Left kidney (tissue), 1 donor: ENCODE measurements at regions not wholly inside any gene's neighbourhood (a gene's known extent, or its start where the extent isn't known, plus 50 kb on each side); places are given as distances from the start of the nearest gene placed in this dataset.

Experiments used
- DNase-seq: peaks from one replicate; pipeline ENCODE4 v3.0.0-alpha.2; 2013

DNA sequence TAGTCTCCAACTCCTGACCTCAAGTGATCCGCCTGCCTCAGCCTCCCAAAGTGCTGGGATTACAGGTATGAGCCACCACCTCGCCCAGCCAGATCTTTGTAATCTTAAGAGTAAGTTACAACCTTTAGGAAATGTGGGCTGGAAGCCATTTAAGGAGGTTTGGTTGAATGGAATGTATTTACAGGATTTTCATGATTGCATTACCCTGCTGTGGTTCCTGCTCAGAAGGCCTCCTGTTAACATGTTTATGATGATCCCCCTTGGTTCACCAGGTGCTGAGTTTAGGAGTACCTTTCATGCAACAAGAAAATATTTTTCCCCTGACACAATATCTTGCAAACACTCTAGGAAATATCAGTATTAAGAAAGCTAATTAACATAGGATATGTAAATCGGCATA is 187.4 kb upstream of the SH3BP4 start:
- DNase-seq: no peak

- no peak for DNase-seq
Measured at GRCh38 chr2:234763002-234763873, 188.6 kb upstream of the SH3BP4 start.

GRCh38 chr2:234761910-234762309 is 189.9 kb upstream of the SH3BP4 start:
- DNase-seq: no peak

- DNase-seq: no peak
Measured at GRCh38 chr2:234754126-234754525, 197.7 kb upstream of the SH3BP4 start.

- DNase-seq: no peak
Measured at GRCh38 chr2:234753701-234754100, 198.1 kb upstream of the SH3BP4 start.

GRCh38 chr2:234752966-234753365 is 198.9 kb upstream of the SH3BP4 start:
- DNase-seq: no peak

- no peak for DNase-seq
Measured at GRCh38 chr2:234751275-234751973, 200.4 kb upstream of the SH3BP4 start.

- no peak for DNase-seq
Measured at GRCh38 chr2:234747833-234748559, 203.8 kb upstream of the SH3BP4 start.

- DNase-seq: no peak
Measured at GRCh38 chr2:234747032-234747431, 204.8 kb upstream of the SH3BP4 start.

- no peak for DNase-seq
Measured at GRCh38 chr2:234745347-234745746, 206.5 kb upstream of the SH3BP4 start.

DNA sequence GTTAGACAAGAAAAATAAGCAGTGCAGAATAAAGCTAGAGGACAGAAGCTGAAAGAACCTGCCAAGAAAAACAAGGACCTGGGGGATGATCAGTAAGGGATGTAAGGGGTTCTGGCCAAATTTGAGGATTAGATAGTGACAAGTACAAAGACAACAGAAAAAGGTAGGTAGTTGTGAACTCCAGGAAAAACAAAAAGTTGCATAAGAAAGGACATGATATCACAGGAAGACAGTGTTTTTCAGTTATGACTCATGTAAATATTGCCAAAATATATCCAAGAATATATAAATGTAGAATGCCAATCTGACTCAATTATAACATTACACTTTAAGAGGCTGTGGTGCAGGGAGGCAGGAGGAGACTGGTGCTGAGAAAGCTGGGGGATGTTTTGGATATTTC is 209.8 kb upstream of the SH3BP4 start:
- DNase-seq: no peak

GRCh38 chr2:234739061-234739460 is 212.8 kb upstream of the SH3BP4 start:
- DNase-seq: no peak

DNA sequence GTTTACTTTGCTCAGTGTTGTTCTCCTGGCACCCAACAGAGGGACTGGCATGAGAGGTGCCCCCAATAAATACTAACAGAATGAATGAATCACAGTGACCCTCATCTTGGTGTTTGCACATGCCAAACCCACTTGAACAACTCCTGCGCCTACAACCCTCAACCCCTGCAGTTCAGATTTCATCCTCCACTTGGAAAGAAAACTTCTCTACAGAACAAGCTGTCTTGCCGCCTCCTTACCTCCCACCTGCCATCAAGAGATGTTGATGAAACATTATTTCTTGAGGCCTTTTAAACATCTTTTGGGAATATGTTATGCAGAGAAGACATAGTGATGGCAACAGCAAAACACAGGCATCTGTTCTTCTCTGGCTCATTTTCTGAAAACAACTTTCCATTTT is 216.0 kb upstream of the SH3BP4 start:
- DNase-seq: no peak

DNA sequence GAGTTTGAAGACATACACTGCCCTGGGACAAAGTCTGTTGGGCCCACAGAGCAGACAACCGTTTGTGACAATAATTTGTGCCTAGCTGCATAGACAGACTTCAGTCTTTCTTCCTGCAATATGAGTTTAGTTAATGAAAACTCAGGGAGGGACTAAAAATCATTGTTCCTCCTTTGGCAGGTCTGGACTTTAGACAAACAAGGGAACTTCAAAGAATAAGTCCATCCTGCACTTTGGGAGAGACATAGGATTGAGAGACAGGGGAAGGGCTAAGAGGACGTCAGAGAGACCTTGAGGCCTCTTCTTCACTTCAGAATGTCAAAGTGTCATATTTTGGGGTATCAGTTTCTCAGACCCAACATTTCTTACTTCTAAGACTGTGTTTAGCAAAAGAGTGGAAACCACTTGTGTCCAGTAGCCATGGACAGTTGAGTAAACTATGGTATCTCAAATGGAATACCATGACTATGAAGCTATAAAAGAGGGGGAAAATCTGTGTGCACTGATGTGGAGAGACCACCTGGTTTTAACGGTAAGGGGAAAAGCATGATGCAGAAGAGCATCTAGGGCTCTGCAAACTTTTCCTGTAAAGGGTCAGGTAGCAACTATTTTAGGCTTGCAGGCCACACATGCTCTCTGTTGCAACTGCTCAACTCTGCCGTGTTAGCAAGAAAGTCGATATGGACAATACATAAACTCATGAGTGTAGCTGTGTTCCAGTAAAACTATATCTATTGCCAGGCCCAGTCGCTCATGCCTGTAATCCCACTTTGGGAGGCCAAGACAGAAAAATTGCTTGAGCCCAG is 217.8 kb upstream of the SH3BP4 start:
- DNase-seq: no peak

DNA sequence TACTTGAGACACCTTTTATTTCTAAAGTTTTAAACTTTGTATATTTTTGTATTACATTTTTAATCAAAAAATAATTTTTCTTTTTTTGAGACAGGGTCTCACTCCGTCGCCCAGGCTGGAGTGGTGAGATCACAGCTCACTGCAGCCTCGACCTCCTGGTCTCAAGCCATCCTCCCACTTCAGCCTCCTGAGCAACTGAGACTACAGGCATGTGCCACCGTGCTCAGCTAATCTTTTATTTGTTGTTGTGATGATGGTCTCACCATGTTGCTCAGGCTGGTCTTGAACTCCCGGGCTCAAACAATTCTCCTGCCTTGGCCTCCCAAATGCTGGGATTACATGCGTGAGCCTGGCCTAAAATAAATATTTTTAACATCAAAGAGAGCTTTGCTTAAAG is 218.7 kb upstream of the SH3BP4 start:
- DNase-seq: no peak

DNA sequence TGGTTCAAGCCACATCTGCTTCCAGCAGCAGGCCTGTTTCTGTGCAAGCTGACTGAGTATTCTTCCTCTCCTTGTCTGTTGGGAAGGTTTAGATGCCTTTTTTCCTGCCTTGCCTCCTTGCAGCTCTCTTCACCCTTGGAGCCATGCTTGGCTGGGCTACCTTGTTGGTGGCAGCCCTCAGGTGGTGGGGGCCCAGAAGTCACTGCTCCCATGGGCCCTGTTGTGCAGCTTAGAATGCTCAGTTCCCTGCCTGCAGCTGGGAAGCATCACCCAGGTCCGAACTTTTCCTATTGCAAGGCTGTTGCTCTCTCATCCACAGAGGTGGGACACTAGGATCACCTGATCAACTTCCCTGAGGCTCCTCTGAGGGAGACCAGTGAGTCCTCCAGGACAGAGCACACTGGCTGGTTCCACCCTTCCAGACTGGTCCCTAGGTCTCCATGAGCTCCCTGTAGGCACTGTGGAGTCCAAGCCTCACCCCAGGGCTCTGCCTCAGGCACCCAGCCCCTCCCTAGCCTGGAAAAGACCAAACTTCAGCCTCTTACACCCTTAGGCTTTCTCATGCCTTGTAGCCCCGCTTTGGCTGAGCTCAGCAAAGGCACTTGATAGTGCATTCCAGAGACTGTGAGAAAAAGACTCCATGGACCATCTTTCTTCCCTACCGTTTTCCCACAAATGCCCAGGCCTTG is 219.3 kb upstream of the SH3BP4 start:
- no peak for DNase-seq

GRCh38 chr2:234731236-234731635 is 220.6 kb upstream of the SH3BP4 start:
- no peak for DNase-seq

DNA sequence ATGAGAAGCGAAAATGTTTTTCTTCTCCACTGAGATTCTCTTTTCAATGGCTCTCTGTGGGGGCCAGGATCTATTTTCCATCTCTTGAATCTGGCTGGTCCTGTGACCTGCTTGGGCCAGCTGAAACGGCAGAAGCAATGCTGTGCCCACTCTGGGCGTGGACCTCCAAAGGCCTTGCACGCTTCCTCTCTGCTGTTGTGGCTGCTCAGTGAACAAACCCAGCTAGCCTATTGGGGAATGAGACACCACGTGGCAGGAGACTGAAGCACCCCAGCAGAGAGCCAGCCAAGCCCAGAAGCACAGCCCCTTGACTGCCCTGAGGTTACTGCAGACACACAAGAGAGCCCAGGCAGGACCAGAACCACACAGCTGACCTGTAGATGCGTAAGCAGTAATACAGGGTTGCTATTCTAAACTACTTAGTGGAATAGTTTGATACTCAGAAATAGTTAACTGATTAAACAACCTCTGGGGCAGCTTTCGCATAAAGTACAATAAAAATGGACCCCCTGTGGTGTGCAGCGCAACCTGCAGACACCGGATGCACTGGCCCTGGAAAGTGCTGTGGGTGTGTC is 221.7 kb upstream of the SH3BP4 start:
- DNase-seq: no peak

GRCh38 chr2:234725528-234726264 is 226.1 kb upstream of the SH3BP4 start:
- DNase-seq: no peak

DNA sequence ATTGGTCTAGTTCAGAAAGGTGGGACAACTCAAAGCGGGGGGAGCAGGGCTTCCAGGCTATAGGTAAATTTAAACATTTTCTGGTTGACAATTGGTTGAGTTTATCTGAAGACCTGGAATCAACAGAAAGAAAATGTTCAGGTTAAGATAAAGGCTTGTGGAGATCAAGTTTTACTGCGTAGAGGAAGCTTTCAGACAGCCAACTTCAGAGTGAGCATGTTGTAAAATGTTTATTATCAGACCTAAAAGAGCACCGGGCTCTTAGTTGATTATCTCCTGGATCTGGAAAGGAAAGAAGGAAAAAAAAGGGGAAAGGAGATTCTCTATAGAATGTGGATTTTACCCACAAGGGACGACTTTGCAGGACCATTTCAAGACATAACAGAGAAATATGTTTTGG is 227.0 kb upstream of the SH3BP4 start:
- DNase-seq: no peak
